SK-N-SH (cell line): ENCODE measurements at regions not wholly inside any gene's neighbourhood (a gene's known extent, or its start where the extent isn't known, plus 50 kb on each side); places are given as distances from the start of the nearest gene placed in this dataset.

ENCODE experiments used
- CTCF ChIA-PET: fragments of 300-600, 350-600 bp; formaldehyde crosslinking; extraction: SDS; loops from one replicate; lab custom pipeline; 2021; lab: Yijun Ruan, JAX
- POLR2A ChIA-PET: fragments of 350-600 bp; sonication (Branson Sonifier 250); formaldehyde crosslinking; extraction: SDS; loops from one replicate; lab custom pipeline; 2020; ENCODE audit warnings: antibody characterized with exemption, inconsistent platforms; lab: Yijun Ruan, JAX
- DNase-seq: peaks from one replicate; pipeline ENCODE4 v3.0.0; 2012
- H2AFZ ChIP-seq: fragments of 200-600 bp; sonication (generic); 2 replicates; pipeline ENCODE4 v1.8.1; 2016; ENCODE audit warnings: antibody characterized with exemption, mild to moderate bottlenecking, low read depth
- H3F3A ChIP-seq: fragments of 200-600 bp; sonication (generic); replicated peaks from 2 replicates; pipeline ENCODE3; 2016; ENCODE audit warnings: antibody characterized with exemption, mild to moderate bottlenecking; ENCODE audit not compliant: insufficient read depth
- H3K27ac ChIP-seq, 2 experiments: fragments of 200-500 bp in 1 of 2; fragments of 200-600 bp in 1 of 2; sonication (Bioruptor generic) in 1 of 2; sonication (generic), shearing (Covaris generic) in 1 of 2; 2 replicates each; pipeline versions ENCODE4 v1.5.1 to v1.6.1; 2014 to 2016; ENCODE audit warnings: low read depth in 2 of 2, inconsistent platforms in 1 of 2, low read length in 1 of 2, mild to moderate bottlenecking in 1 of 2, mixed read lengths in 1 of 2
- H3K27me3 ChIP-seq: fragments of 200-600 bp; sonication (generic), shearing (Covaris generic); 2 replicates; pipeline ENCODE4 v1.6.1; 2016; ENCODE audit warnings: mixed run types; ENCODE audit not compliant: insufficient read depth
- H3K36me3 ChIP-seq, 2 experiments: fragments of 200-500 bp in 1 of 2; fragments of 200-600 bp in 1 of 2; sonication (Bioruptor generic) in 1 of 2; sonication (generic) in 1 of 2; replicated peaks in 1 of 2; 2 replicates each; pipeline versions ENCODE3 to v1.5.1; 2014 to 2016; ENCODE audit warnings: low read length in 1 of 2, mild to moderate bottlenecking in 1 of 2; ENCODE audit not compliant: insufficient read depth in 2 of 2, control insufficient read depth in 1 of 2
- H3K4me1 ChIP-seq, 2 experiments: fragments of 200-500 bp in 1 of 2; fragments of 200-600 bp in 1 of 2; sonication (Bioruptor generic) in 1 of 2; sonication (generic), shearing (Covaris generic) in 1 of 2; 2 replicates each; pipeline versions ENCODE4 v1.5.1 to v1.6.1; 2014 to 2016; ENCODE audit warnings: low read depth in 1 of 2, low read length in 1 of 2, mixed run types in 1 of 2; ENCODE audit not compliant: insufficient read depth in 2 of 2, control insufficient read depth in 1 of 2
- H3K4me2 ChIP-seq: fragments of 200-600 bp; sonication (generic), shearing (Covaris generic); 2 replicates; pipeline ENCODE4 v1.6.1; 2017; ENCODE audit warnings: mixed run types
- H3K4me3 ChIP-seq, 2 experiments: fragments of 200-500 bp in 1 of 2; fragments of 200-600 bp in 1 of 2; sonication (Bioruptor generic) in 1 of 2; sonication (generic), shearing (Covaris generic) in 1 of 2; 2 replicates each; pipeline versions ENCODE4 v1.5.1 to v1.8.1; 2014 to 2016; ENCODE audit warnings: low read depth in 2 of 2, inconsistent platforms in 1 of 2, low read length in 1 of 2, mild to moderate bottlenecking in 1 of 2, mixed read lengths in 1 of 2, moderate library complexity in 1 of 2
- H3K79me2 ChIP-seq: fragments of 200-600 bp; sonication (generic); 2 replicates; pipeline ENCODE4 v1.8.1; 2017; ENCODE audit warnings: mild to moderate bottlenecking; ENCODE audit not compliant: insufficient read depth
- H3K9ac ChIP-seq: fragments of 200-600 bp; sonication (generic); 2 replicates; pipeline ENCODE4 v1.6.1; 2017; ENCODE audit warnings: mixed run types
- H3K9me2 ChIP-seq: fragments of 200-600 bp; sonication (generic); 2 replicates; pipeline ENCODE4 v1.6.1; 2017; ENCODE audit warnings: mixed run types
- H3K9me3 ChIP-seq: fragments of 200-600 bp; sonication (generic); 2 replicates; pipeline ENCODE4 v1.6.1; 2017; ENCODE audit warnings: mixed run types, mild to moderate bottlenecking, moderate library complexity
- H4K20me1 ChIP-seq: fragments of 200-600 bp; sonication (generic); 2 replicates; pipeline ENCODE4 v1.6.1; 2017; ENCODE audit warnings: mild to moderate bottlenecking, mixed run types; ENCODE audit not compliant: insufficient read depth
- ELF1 ChIP-seq: IDR thresholded peaks from 2 replicates; pipeline ENCODE4 v1.4.0; 2012
- EP300 ChIP-seq, 2 experiments: IDR thresholded peaks; 2 replicates each; pipeline versions ENCODE4 v1.4.0 to v1.6.1; 2012; ENCODE audit warnings: borderline replicate concordance in 1 of 2, low read depth in 1 of 2, low read length in 1 of 2
- EZH2phosphoT487 ChIP-seq: fragments of 200-600 bp; sonication (generic); IDR thresholded peaks from 2 replicates; pipeline ENCODE4 v1.6.1; 2017; ENCODE audit warnings: low read depth, mixed run types, mild to moderate bottlenecking, antibody characterized with exemption, moderate library complexity, borderline replicate concordance
- FOSL2 ChIP-seq: IDR thresholded peaks from 2 replicates; pipeline ENCODE4 v1.4.0; 2012; ENCODE audit warnings: low read depth, mild to moderate bottlenecking, moderate library complexity, borderline replicate concordance
- FOXJ3 ChIP-seq: sonication (generic); formaldehyde crosslinking; IDR thresholded peaks from 2 replicates; pipeline ENCODE4 v1.5.1; 2020; ENCODE audit warnings: mild to moderate bottlenecking, missing genetic modification reagents
- GABPA ChIP-seq: IDR thresholded peaks from 2 replicates; pipeline ENCODE4 v1.4.0; 2012; ENCODE audit warnings: low read depth, mild to moderate bottlenecking
- GATA2 ChIP-seq: sonication (generic); formaldehyde crosslinking; IDR thresholded peaks from 2 replicates; pipeline ENCODE4 v1.5.0; 2020; ENCODE audit warnings: mild to moderate bottlenecking, missing genetic modification reagents
- IRF3 ChIP-seq: fragments of 150-350 bp; IDR thresholded peaks from 2 replicates; pipeline ENCODE4 v1.6.1; 2016; ENCODE audit warnings: mild to moderate bottlenecking, low read depth, low read length
- JUND ChIP-seq: IDR thresholded peaks from 2 replicates; pipeline ENCODE4 v1.4.0; 2012
- NRF1 ChIP-seq: IDR thresholded peaks from 2 replicates; pipeline ENCODE4 v1.6.1; 2012; ENCODE audit warnings: low read depth, mild to moderate bottlenecking, low read length
- RAD21 ChIP-seq: IDR thresholded peaks from 2 replicates; pipeline ENCODE4 v1.6.1; 2012; ENCODE audit warnings: mild to moderate bottlenecking, low read length
- RCOR1 ChIP-seq: fragments of 150-350 bp; IDR thresholded peaks from 2 replicates; pipeline ENCODE4 v1.6.1; 2017; ENCODE audit warnings: antibody characterized with exemption, low read length
- REST ChIP-seq: IDR thresholded peaks from 2 replicates; pipeline ENCODE4 v1.6.1; 2012; ENCODE audit warnings: mild to moderate bottlenecking, low read depth, low read length, moderate library complexity
- SIN3A ChIP-seq: IDR thresholded peaks from 2 replicates; pipeline ENCODE4 v1.6.1; 2012; ENCODE audit warnings: low read depth, mild to moderate bottlenecking, low read length, moderate library complexity, borderline replicate concordance
- TAF1 ChIP-seq: IDR thresholded peaks from 2 replicates; pipeline ENCODE4 v1.6.1; 2012; ENCODE audit warnings: low read depth, mild to moderate bottlenecking, low read length, moderate library complexity, borderline replicate concordance
- USF2 ChIP-seq: fragments of 150-350 bp; IDR thresholded peaks from 2 replicates; pipeline ENCODE4 v1.6.1; 2017; ENCODE audit warnings: antibody characterized with exemption, low read length, low read depth, borderline replicate concordance
- YY1 ChIP-seq: IDR thresholded peaks from 2 replicates; pipeline ENCODE4 v1.4.0; 2012; ENCODE audit warnings: low read depth, mild to moderate bottlenecking
- ZBTB33 ChIP-seq: IDR thresholded peaks from 2 replicates; pipeline ENCODE4 v1.4.0; 2012; ENCODE audit warnings: low read depth, borderline replicate concordance
- WGBS: methylation state at CpG from one replicate; pipeline ENCODE4 v1.1.6; 2017; ENCODE audit warnings: low lambda C conversion rate; 5-methylcytosine and 5-hydroxymethylcytosine counted together

- Histone ChIP-seq H4K20me1 (no peaks in the 10 kb centered on the region), H3K27me3 (no peaks in the 10 kb centered on the region), H3K4me3 (no peak overlapping the region), H2AFZ (no peak overlapping the region), H3K4me1 (peaks cover 0 to 17% of the 10 kb centered on the region in 2 experiments; a peak in 2 of 4 replicates), H3K27ac (peak overlapping the region in 1 of 2 experiments; percentile 87; a peak in 2 of 4 replicates), H3K79me2 (no peaks in the 10 kb centered on the region), H3K9me2 (no peaks in the 10 kb centered on the region), H3K9ac (no peak overlapping the region), H3K36me3 (no peaks in the 10 kb centered on the region), H3K4me2 (no peak overlapping the region), H3F3A (no peaks in the 10 kb centered on the region), H3K9me3 (no peaks in the 10 kb centered on the region)
- WGBS: 50% methylated on average over 7 of the region's 7 CpGs
- TF ChIP-seq IRF3 (no peak), EZH2phosphoT487 (no peak), SIN3A (no peak), RAD21 (peak; percentile 54), EP300 (IDR thresholded peaks at IDR 0.05; ENCODE audit: borderline replicate concordance in 1 of 2, low read depth in 1 of 2, low read length in 1 of 2) (no peak), ELF1 (no peak)
- CTCF ChIA-PET: interaction anchor here (1.0 to 1.9 kb wide), 5 partner anchors 13 to 68 kb away, joined by 3 to 5 read pairs (median 3); no protein-coding TSS in a partner anchor
- no peak for DNase-seq
- POLR2A ChIA-PET: interaction anchor here (1.4 to 1.7 kb wide), 2 partner anchors 10 kb away, joined by 4 to 7 read pairs; no protein-coding TSS in a partner anchor
Observed at GRCh38 chr2:117703858-117704257, 110.6 kb upstream of the DDX18 start.

- TF ChIP-seq GABPA: no peak
- TF ChIP-seq NRF1: no peak
- no peak for TF ChIP-seq REST
- no peak for TF ChIP-seq JUND
- no peak for TF ChIP-seq RCOR1
- TF ChIP-seq USF2: no peak
- no peak for TF ChIP-seq FOXJ3 (CRISPR knock-in tag)
- TF ChIP-seq GATA2: no peak
- no peak for TF ChIP-seq SIN3A
- TF ChIP-seq EZH2phosphoT487: no peak
- no peak for TF ChIP-seq YY1
- no peak for TF ChIP-seq FOSL2
- TF ChIP-seq IRF3: no peak
- no peak for TF ChIP-seq ZBTB33
- TF ChIP-seq TAF1: no peak
- ChIA-PET POLR2A (no interaction called here), CTCF (interaction anchor here (1.0 kb wide), 1 partner anchor 41 kb away, joined by 3 read pairs; no protein-coding TSS in a partner anchor)
- Histone ChIP-seq H3K4me3 (no peak overlapping the region), H3K9me2 (no peaks in the 10 kb centered on the region), H2AFZ (no peak overlapping the region), H3K4me1 (peaks cover 0 to 17% of the 10 kb centered on the region in 2 experiments; a peak in 2 of 4 replicates), H4K20me1 (no peaks in the 10 kb centered on the region), H3K79me2 (no peaks in the 10 kb centered on the region), H3K36me3 (no peaks in the 10 kb centered on the region), H3F3A (no peaks in the 10 kb centered on the region), H3K27ac (peak overlapping the region in 1 of 2 experiments; percentile 30; a peak in 1 of 4 replicates), H3K9ac (no peak overlapping the region), H3K4me2 (no peak overlapping the region), H3K9me3 (no peaks in the 10 kb centered on the region), H3K27me3 (no peaks in the 10 kb centered on the region)
- WGBS: 25% methylated on average over 3 of the region's 3 CpGs
- DNase-seq: no peak
Observed at GRCh38 chr2:117704818-117705217, 109.7 kb upstream of the DDX18 start.
